HCT116 (cell line): ENCODE measurements at regions not wholly inside any gene's neighbourhood (a gene's known extent, or its start where the extent isn't known, plus 50 kb on each side); places are given as distances from the start of the nearest gene placed in this dataset.

Experiments
- ATAC-seq: fragments of 200-7000 bp; cut with Tn5 transposase; 2 replicates; pipeline ENCODE4 v1.9.1; 2020; ENCODE audit warnings: mild to moderate bottlenecking, moderate library complexity
- BruUV-seq: library from RNA; stranded (reverse); fragments of 400-500 nt; replicated peaks from 2 replicates; lab custom pipeline; 2021; lab: Mats Ljungman, UMichigan
- CTCF ChIA-PET: fragments of 300-600 bp; sonication (Branson Sonifier 250); formaldehyde crosslinking; loops from one replicate; lab custom pipeline; 2021; ENCODE audit warnings: antibody characterized with exemption; lab: Charles Lee
- POLR2A ChIA-PET: fragments of 300-600, 350-600 bp; sonication (Branson Sonifier 250); formaldehyde crosslinking; loops from one replicate; lab custom pipeline; 2021; ENCODE audit warnings: antibody characterized with exemption; lab: Charles Lee
- RAD21 ChIA-PET, 2 experiments: fragments of 300-600 bp; sonication (Branson Sonifier 250); formaldehyde crosslinking; loops; one replicate each; lab custom pipeline; 2023; ENCODE audit warnings: low total read pairs in 2 of 2; ENCODE audit not compliant: uncharacterized antibody in 2 of 2, unreplicated experiment in 2 of 2, low non-redundant PET in 1 of 2; lab: Charles Lee
- DNase-seq: peaks from one replicate; pipeline ENCODE4 v3.0.0-alpha.2; 2010; ENCODE audit warnings: low read depth, low spot score
- H2AFZ ChIP-seq: fragments of 200-600 bp; shearing (Covaris generic), sonication (generic); 2 replicates; pipeline ENCODE4 v1.6.1; 2017; ENCODE audit warnings: low read depth, mixed run types, mixed read lengths, antibody characterized with exemption, low read length; ENCODE audit not compliant: poor library complexity, severe bottlenecking
- H3K27ac ChIP-seq: 2 replicates; pipeline ENCODE4 v1.5.1; 2012; ENCODE audit warnings: low read depth, low read length
- H3K27me3 ChIP-seq: fragments of 200-600 bp; sonication (generic); 2 replicates; pipeline ENCODE4 v1.6.1; 2016; ENCODE audit warnings: mixed run types, low read length, mixed read lengths; ENCODE audit not compliant: insufficient read depth
- H3K36me3 ChIP-seq, 2 experiments: fragments of 200-500 bp in 1 of 2; fragments of 200-600 bp in 1 of 2; sonication (Bioruptor generic) in 1 of 2; sonication (generic) in 1 of 2; 2 replicates each; pipeline versions ENCODE4 v1.5.1 to v1.6.1; 2014 to 2016; ENCODE audit warnings: low read length in 2 of 2, inconsistent platforms in 1 of 2, mixed read lengths in 1 of 2, mixed run types in 1 of 2; ENCODE audit not compliant: insufficient read depth in 2 of 2, control insufficient read depth in 1 of 2
- H3K4me1 ChIP-seq, 2 experiments: fragments of 200-600 bp in 1 of 2; sonication (generic) in 1 of 2; 2 replicates each; pipeline versions ENCODE4 v1.5.1 to v1.6.1; 2012 to 2017; ENCODE audit warnings: low read length in 2 of 2, inconsistent platforms in 1 of 2, mild to moderate bottlenecking in 1 of 2, mixed read lengths in 1 of 2, mixed run types in 1 of 2, moderate library complexity in 1 of 2; ENCODE audit not compliant: insufficient read depth in 2 of 2, control insufficient read depth in 1 of 2
- H3K4me2 ChIP-seq: fragments of 200-600 bp; sonication (generic); 2 replicates; pipeline ENCODE4 v1.6.1; 2017; ENCODE audit warnings: mixed run types, low read length, mixed read lengths
- H3K4me3 ChIP-seq, 2 experiments: fragments of 200-600 bp in 1 of 2; sonication (generic) in 1 of 2; replicated peaks in 1 of 2; 2 replicates each; pipeline ENCODE4 v1.5.1; 2011 to 2016; ENCODE audit warnings: low read length in 2 of 2, control low read depth in 1 of 2, low read depth in 1 of 2, mild to moderate bottlenecking in 1 of 2, mixed read lengths in 1 of 2, mixed run types in 1 of 2
- H3K79me2 ChIP-seq: fragments of 200-600 bp; sonication (generic); 2 replicates; pipeline ENCODE4 v1.6.1; 2017; ENCODE audit warnings: mild to moderate bottlenecking, mixed run types, low read length, moderate library complexity, mixed read lengths; ENCODE audit not compliant: insufficient read depth
- H3K9ac ChIP-seq: fragments of 200-600 bp; sonication (generic); 2 replicates; pipeline ENCODE4 v1.6.1; 2016; ENCODE audit warnings: low read length, mixed read lengths
- H3K9me2 ChIP-seq: fragments of 200-600 bp; sonication (generic), shearing (Covaris generic); 2 replicates; pipeline ENCODE4 v1.6.1; 2017; ENCODE audit warnings: mixed run types, mild to moderate bottlenecking, moderate library complexity; ENCODE audit not compliant: insufficient read depth
- H3K9me3 ChIP-seq, 2 experiments: fragments of 200-500 bp in 1 of 2; fragments of 200-600 bp in 1 of 2; sonication (Bioruptor generic) in 1 of 2; sonication (generic) in 1 of 2; 2 replicates each; pipeline ENCODE4 v1.6.1; 2014 to 2017; ENCODE audit warnings: low read length in 2 of 2, mixed read lengths in 2 of 2, inconsistent platforms in 1 of 2, low read depth in 1 of 2, mild to moderate bottlenecking in 1 of 2, mixed run types in 1 of 2, moderate library complexity in 1 of 2; ENCODE audit not compliant: control insufficient read depth in 1 of 2, insufficient read depth in 1 of 2
- H4K20me1 ChIP-seq: fragments of 200-600 bp; sonication (generic), shearing (Covaris generic); 2 replicates; pipeline ENCODE4 v1.6.1; 2017; ENCODE audit warnings: mixed run types, mild to moderate bottlenecking, moderate library complexity; ENCODE audit not compliant: insufficient read depth
- ATF3 ChIP-seq: IDR thresholded peaks from 2 replicates; pipeline ENCODE4 v1.6.1; 2012
- CBX3 ChIP-seq: IDR thresholded peaks from 2 replicates; pipeline ENCODE4 v1.6.1; 2012; ENCODE audit warnings: low read depth
- CEBPB ChIP-seq: IDR thresholded peaks from 2 replicates; pipeline ENCODE4 v1.6.1; 2012; ENCODE audit warnings: low read depth
- CTCF ChIP-seq, 3 experiments: fragments of 200-600 bp in 1 of 3; sonication (generic) in 1 of 3; IDR thresholded peaks in 2 of 3; conservative IDR thresholded peaks in 1 of 3; 2 replicates each; pipeline ENCODE4 v1.5.1; 2012 to 2017; ENCODE audit warnings: low read depth in 2 of 3, low read length in 2 of 3, antibody characterized with exemption in 1 of 3, borderline replicate concordance in 1 of 3, control low read depth in 1 of 3, mild to moderate bottlenecking in 1 of 3, mixed read lengths in 1 of 3, mixed run types in 1 of 3, moderate library complexity in 1 of 3; ENCODE audit not compliant: insufficient read depth in 1 of 3
- ELF1 ChIP-seq: IDR thresholded peaks from 2 replicates; pipeline ENCODE4 v1.6.1; 2012; ENCODE audit warnings: low read depth, borderline replicate concordance
- EZH2 ChIP-seq: fragments of 200-600 bp; sonication (generic); IDR thresholded peaks from 2 replicates; pipeline ENCODE4 v1.6.1; 2017; ENCODE audit warnings: antibody characterized with exemption, mixed run types
- FOSL1 ChIP-seq: IDR thresholded peaks from 2 replicates; pipeline ENCODE4 v1.6.1; 2012; ENCODE audit warnings: low read depth
- JUND ChIP-seq: IDR thresholded peaks from 2 replicates; pipeline ENCODE4 v1.6.1; 2012
- POLR2A ChIP-seq: IDR thresholded peaks from 2 replicates; pipeline ENCODE4 v1.7.0; 2011; ENCODE audit warnings: borderline replicate concordance; ENCODE audit not compliant: insufficient read depth, insufficient read length; ENCODE audit errors: extremely low read depth
- POLR2AphosphoS5 ChIP-seq: IDR thresholded peaks from 2 replicates; pipeline ENCODE4 v1.6.1; 2011; ENCODE audit warnings: mild to moderate bottlenecking, low read depth, low read length, moderate library complexity
- SP1 ChIP-seq: IDR thresholded peaks from 2 replicates; pipeline ENCODE4 v1.6.1; 2012; ENCODE audit warnings: low read depth
- SRF ChIP-seq: IDR thresholded peaks from 2 replicates; pipeline ENCODE4 v1.6.1; 2012; ENCODE audit warnings: low read depth
- TCF7L2 ChIP-seq: IDR thresholded peaks from 2 replicates; pipeline ENCODE4 v1.7.0; 2011; ENCODE audit warnings: borderline replicate concordance, inconsistent platforms; ENCODE audit not compliant: insufficient read depth, insufficient read length; ENCODE audit errors: extremely low read depth
- ZBTB33 ChIP-seq: IDR thresholded peaks from 2 replicates; pipeline ENCODE4 v1.6.1; 2011; ENCODE audit warnings: mild to moderate bottlenecking, low read length, moderate library complexity; ENCODE audit not compliant: insufficient replicate concordance; ENCODE audit errors: extremely low read depth
- ZFX ChIP-seq: fragments of 450-650 bp; IDR thresholded peaks from 2 replicates; pipeline ENCODE4 v1.6.1; 2017
- ZNF274 ChIP-seq: fragments of 200-500 bp; sonication (Bioruptor generic); IDR thresholded peaks from 2 replicates; pipeline ENCODE4 v1.6.1; 2014; ENCODE audit warnings: mild to moderate bottlenecking, low read depth, low read length, inconsistent platforms
- intact Hi-C: fragments of 100-400 bp; cut with micrococcal nuclease; formaldehyde crosslinking; loops from 2 replicates; pipeline ENCODE4 v1.10.0; 2022

- no peaks in the 10 kb centered on the region for H3K27me3 ChIP-seq
- ATAC-seq = no peak
- H3K27ac ChIP-seq = no peak overlapping the region
- H3K4me2 ChIP-seq = no peak overlapping the region
- H3K36me3 ChIP-seq = no peaks in the 10 kb centered on the region
- H3K4me3 ChIP-seq = no peak overlapping the region
- H3K4me1 ChIP-seq = no peaks in the 10 kb centered on the region
- POLR2A ChIA-PET = no interaction called here
- no peaks in the 10 kb centered on the region for H4K20me1 ChIP-seq
- H3K79me2 ChIP-seq = no peaks in the 10 kb centered on the region
- H3K9me2 ChIP-seq = no peaks in the 10 kb centered on the region
- no peak overlapping the region for H2AFZ ChIP-seq
- RAD21 ChIA-PET = no interaction called here
- TF ChIP-seq ELF1 (no peak), CTCF (IDR thresholded peaks at IDR 0.05 in 2 of 3, conservative IDR thresholded peaks at IDR 0.05 in 1 of 3; ENCODE audit: borderline replicate concordance in 1 of 3, insufficient read depth in 1 of 3, low read depth in 2 of 3, low read length in 2 of 3) (no peak), ZNF274 (no peak), POLR2AphosphoS5 (no peak), EZH2 (no peak), CEBPB (no peak), SP1 (no peak), POLR2A (no peak), FOSL1 (no peak), ZBTB33 (no peak), TCF7L2 (no peak), CBX3 (no peak), JUND (no peak), ZFX (no peak), SRF (no peak), ATF3 (no peak)
- TF ChIP-seq, all 23 proteins: peak for 0
- CTCF ChIA-PET = no interaction called here
- DNase-seq = no peak
- no peaks in the 10 kb centered on the region for H3K9me3 ChIP-seq
- BruUV-seq = no TSS peak
- H3K9ac ChIP-seq = no peak overlapping the region
- intact Hi-C loops = no loop called here
Measured at GRCh38 chr3:67856718-67857117, 202.3 kb upstream of the SUCLG2 start.
